Fibroblast of villous mesenchyme (primary cell): ENCODE measurements at regions not wholly inside any gene's neighbourhood (a gene's known extent, or its start where the extent isn't known, plus 50 kb on each side); places are given as distances from the start of the nearest gene placed in this dataset.

ENCODE experiments used
- DNase-seq: peaks from one replicate; pipeline ENCODE4 v3.0.0-alpha.2; 2010; ENCODE audit warnings: low read depth
- H3K4me3 ChIP-seq: 2 replicates; pipeline ENCODE4 v1.5.1; 2011; ENCODE audit warnings: low read depth, mild to moderate bottlenecking, low read length
- TF ChIP-seq, protein P1 (sequence below): IDR thresholded peaks from 2 replicates; pipeline ENCODE4 v1.5.1; 2012; ENCODE audit warnings: low read depth, mild to moderate bottlenecking, low read length; ENCODE audit not compliant: insufficient read depth

GRCh38 chr21:39029900-39030884 lies 153.1 kb downstream of the PSMG1 start:
- no peak overlapping the region for H3K4me3 ChIP-seq
- no peak for DNase-seq
- TF ChIP-seq, protein P1, sequence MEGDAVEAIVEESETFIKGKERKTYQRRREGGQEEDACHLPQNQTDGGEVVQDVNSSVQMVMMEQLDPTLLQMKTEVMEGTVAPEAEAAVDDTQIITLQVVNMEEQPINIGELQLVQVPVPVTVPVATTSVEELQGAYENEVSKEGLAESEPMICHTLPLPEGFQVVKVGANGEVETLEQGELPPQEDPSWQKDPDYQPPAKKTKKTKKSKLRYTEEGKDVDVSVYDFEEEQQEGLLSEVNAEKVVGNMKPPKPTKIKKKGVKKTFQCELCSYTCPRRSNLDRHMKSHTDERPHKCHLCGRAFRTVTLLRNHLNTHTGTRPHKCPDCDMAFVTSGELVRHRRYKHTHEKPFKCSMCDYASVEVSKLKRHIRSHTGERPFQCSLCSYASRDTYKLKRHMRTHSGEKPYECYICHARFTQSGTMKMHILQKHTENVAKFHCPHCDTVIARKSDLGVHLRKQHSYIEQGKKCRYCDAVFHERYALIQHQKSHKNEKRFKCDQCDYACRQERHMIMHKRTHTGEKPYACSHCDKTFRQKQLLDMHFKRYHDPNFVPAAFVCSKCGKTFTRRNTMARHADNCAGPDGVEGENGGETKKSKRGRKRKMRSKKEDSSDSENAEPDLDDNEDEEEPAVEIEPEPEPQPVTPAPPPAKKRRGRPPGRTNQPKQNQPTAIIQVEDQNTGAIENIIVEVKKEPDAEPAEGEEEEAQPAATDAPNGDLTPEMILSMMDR: no peak

- peak; percentile 88 for DNase-seq
- TF ChIP-seq, protein P1: no peak
- no peak overlapping the region for H3K4me3 ChIP-seq
Observed at GRCh38 chr21:39029086-39029755, 154.0 kb downstream of the PSMG1 start.

DNA sequence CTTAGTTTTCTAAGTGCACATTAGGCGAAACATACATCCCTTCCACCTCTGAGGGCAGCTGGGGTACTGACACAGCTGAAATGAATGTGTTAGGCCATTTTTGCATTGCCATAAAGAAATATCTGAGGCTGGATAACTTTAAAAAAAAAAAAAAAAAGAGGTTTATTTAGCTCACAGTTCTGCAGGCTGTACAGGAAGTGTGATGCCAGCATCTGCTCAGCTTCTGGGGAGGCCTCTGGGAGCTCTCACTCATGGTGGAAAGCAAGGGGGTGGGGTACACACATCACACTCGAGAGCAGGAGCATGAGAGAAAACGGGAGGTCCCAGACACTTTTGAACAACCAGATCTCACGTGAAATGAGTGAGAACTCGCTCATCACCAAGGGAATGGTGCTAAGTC lies 158.1 kb downstream of the PSMG1 start:
- DNase-seq: no peak
- TF ChIP-seq, protein P1: no peak
- H3K4me3 ChIP-seq: no peak overlapping the region

- no peak for DNase-seq
- TF ChIP-seq, protein P1: no peak
- no peak overlapping the region for H3K4me3 ChIP-seq
Observed at GRCh38 chr21:39024538-39024937, 158.7 kb downstream of the PSMG1 start.

DNA sequence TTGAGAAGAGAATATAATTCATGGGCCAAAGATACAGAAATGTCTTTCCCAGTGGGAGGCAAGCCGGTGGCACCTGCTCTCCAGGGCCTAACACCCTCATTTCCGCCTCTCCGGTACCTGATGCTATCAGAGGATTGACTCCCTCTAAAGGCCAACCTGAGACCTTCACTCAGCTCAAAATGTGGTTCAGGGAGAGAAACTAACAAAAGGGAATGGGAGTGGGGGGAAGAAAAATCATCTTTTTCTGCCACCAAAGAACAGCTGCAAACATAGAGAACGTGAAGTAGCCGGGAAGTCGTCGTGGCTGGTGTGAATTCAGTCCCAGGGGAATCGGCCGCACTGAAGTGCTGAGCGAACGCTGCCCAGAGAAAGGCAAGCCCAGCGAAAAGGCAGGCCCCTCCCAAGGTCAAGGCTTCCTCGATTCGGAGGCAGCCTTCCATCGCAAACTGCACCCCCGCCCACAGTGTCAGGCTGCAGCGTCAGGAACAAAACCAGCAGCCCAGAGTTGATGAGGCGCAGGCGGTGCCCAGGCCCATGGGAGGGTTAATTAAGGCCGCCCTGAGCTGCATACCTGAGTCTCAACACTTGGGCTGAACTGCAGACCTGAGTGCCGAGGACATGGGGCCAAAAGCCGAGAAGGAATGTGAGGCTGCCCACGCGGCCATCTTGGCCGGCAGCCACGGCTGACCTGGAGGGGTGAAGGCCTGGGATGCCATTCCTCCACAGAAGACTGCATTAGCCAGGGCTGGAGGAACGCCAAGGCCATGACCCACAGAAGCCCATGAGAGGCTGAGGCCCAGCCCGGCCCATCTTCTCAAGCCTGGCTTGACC lies 160.2 kb downstream of the PSMG1 start:
- peak; percentile 77 for DNase-seq
- TF ChIP-seq, protein P1: peak; percentile 40
- no peak overlapping the region for H3K4me3 ChIP-seq

DNA sequence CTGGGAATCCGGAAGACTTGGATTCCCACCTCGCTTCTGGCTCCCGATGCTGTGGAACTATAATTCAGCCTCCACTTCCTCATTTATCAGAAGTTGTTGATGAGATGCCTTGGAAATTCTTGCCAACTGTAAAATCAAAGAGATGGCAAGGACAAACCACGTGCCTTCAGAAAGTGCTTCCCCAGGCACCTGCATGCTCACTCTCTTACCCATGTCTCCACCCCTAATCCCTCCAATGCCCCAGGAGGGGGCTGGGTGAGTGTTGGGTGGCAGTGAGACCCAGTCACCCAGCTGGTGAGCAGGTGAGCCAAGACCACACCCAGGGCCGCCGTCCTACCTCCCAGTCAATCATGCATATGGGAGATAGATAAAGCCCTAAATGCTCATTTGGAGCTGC lies 160.8 kb downstream of the PSMG1 start:
- TF ChIP-seq, protein P1: no peak
- H3K4me3 ChIP-seq: no peak overlapping the region
- DNase-seq: no peak
